KG1 (cell line): ENCODE measurements at regions not wholly inside any gene's neighbourhood (a gene's known extent, or its start where the extent isn't known, plus 50 kb on each side); places are given as distances from the start of the nearest gene placed in this dataset.
"Not testable (repeated sequence)": the region's sequence is repeated elsewhere in the genome, so short reads cannot be mapped to it uniquely, and the experiment has no call there.

Experiments used
- DNase-seq: peaks from one replicate; lab custom pipeline; 2025; lab: John Stamatoyannopoulos, UW

GRCh38 chr1:68782890-68783289, 286.0 kb upstream of the DEPDC1 start:
- DNase-seq, result no peak

- DNase-seq, result no peak
Measured at GRCh38 chr1:68785328-68785727, 288.4 kb upstream of the DEPDC1 start.

GRCh38 chr1:68788762-68789161, 291.9 kb upstream of the DEPDC1 start:
- no peak for DNase-seq

GRCh38 chr1:68791800-68792199, 294.9 kb upstream of the DEPDC1 start:
- no peak for DNase-seq

DNA sequence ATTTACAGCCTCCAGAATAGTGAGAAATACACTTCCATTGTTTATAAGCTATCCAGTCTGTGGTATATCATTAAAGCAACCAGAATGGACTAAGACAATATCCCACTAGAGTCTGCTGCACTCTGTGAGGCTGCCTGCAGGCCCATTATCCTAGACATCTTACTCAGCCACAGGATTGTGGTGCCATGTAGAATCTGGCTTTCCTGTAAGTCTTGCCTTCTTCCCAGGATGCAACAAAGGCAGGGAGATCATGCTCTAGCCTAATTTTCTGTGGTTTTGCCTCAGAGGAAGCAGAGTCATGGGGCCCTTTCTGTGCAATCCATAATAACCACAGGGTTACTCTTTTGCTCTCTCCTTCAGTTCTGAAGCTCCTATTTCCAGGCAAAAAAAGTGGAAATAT, 299.1 kb upstream of the DEPDC1 start:
- DNase-seq, result no peak

- DNase-seq, result no peak
Measured at GRCh38 chr1:68796888-68797287, 300.0 kb upstream of the DEPDC1 start.

DNA sequence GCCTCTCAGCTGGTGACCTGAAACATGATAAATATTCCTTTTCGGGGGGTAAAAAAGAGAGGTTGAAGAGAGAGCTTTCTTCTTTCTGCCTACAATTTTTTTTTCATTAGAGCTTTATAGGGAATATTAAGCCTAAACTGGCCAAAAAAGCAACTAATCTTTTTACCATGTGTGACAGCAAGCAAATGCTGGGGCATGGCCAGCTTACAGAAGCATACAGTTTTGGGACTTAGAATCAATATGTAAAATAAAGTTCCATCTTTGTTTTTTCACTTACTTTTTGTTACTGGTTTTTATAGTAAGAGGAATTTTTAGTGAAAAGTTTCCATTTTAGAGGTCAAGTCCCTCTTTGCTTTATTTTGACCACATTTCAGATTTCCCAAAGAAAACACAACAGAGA, 301.2 kb upstream of the DEPDC1 start:
- no peak for DNase-seq

DNA sequence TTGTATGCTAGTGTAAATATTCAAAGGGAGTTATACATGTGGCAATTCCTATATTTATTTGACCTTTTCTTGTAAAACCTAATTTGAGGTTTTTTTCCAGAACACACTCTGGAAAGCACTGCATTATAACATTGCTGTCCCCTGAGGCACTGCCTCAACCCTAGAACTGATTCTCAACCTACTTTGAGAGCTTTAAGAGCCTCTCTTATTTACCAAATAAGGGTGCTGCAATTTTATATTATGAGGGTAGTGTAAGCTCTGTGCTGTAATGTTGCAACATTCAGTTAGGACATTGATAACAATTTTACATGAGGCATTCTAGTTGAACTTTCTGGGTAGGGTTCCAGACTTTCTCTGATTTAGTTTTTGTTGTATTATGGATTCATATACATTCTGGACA, 302.2 kb upstream of the DEPDC1 start:
- no peak for DNase-seq

- DNase-seq, result no peak
Measured at GRCh38 chr1:68800182-68800581, 303.3 kb upstream of the DEPDC1 start.

- no peak for DNase-seq
Measured at GRCh38 chr1:68801440-68801839, 304.6 kb upstream of the DEPDC1 start.

GRCh38 chr1:68805097-68805641, 308.3 kb upstream of the DEPDC1 start:
- DNase-seq, result no peak

GRCh38 chr1:68808351-68808750, 311.5 kb upstream of the DEPDC1 start:
- no peak for DNase-seq

DNA sequence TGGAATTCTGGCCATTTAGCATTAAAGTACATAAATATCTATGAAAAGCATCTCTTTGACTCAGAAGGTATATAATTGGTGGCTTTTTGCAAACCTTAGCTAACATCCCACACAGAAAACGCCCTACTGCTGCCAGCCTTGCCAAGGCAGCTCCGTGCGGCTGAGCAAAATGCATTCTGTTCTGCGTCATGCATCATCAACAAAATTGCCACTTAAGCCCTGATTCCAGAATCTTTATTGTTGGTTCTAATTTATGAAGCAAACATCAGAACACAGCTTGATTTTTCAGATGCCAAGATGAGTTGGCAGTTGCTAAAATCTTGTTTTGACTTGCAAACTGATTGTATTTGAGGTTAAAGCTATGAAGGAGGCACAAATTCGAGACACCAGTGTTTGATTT, 314.9 kb upstream of the DEPDC1 start:
- DNase-seq, result no peak

- no peak for DNase-seq
Measured at GRCh38 chr1:68812333-68812732, 315.5 kb upstream of the DEPDC1 start.

DNA sequence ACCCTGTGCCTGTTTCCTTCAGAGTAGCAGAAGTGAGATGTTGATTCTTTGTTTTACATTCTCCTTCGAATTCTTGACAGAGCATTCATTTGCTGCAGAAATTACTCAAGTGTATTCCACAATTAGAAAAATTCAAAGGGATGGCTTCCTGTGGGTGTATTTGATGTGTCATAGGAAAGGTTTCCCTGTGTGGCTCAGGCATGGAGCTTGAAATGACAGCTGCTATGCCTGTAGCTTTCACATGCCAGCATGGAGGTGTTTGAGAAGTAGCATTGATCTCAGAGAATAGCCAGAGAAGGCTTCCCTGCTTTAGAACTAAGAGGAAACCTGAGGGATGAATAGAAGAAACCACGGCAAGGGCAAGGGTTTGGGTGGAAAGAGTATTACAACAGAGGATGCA, 317.2 kb upstream of the DEPDC1 start:
- no peak for DNase-seq

GRCh38 chr1:68815632-68816031, 318.8 kb upstream of the DEPDC1 start:
- DNase-seq, result no peak

DNA sequence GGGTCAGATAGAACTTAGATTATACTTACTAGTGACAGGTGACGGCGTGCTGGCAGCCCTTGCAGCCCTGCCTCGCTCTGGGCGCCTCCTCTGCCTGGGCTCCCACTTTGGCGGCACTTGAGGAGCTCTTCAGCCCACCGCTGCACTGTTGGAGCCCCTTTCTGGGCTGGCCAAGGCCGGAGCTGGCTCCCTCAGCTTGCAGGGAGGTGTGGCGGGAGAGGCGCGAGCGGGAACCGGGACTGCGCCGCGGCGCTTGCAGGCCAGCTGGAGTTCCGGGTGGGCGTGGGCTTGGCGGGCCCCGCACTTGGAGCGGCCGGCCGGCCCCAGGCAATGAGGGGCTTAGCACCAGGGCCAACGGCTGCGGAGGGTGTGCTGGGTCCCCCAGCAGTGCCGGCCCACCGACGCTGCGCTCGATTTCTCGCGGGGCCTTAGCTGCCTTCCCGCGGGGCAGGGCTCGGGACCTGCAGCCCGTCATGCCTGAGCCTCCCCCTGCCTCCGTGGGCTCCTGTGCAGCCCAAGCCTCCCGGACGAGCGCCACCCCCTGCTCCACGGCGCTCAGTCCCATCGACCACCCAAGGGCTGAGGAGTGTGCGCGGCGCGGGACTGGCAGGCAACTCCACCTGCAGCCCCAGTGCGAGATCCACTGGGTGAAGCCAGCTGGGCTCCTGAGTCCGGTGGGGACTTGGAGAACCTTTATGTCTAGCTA, 320.8 kb upstream of the DEPDC1 start:
- DNase-seq, result not testable (repeated sequence)

DNA sequence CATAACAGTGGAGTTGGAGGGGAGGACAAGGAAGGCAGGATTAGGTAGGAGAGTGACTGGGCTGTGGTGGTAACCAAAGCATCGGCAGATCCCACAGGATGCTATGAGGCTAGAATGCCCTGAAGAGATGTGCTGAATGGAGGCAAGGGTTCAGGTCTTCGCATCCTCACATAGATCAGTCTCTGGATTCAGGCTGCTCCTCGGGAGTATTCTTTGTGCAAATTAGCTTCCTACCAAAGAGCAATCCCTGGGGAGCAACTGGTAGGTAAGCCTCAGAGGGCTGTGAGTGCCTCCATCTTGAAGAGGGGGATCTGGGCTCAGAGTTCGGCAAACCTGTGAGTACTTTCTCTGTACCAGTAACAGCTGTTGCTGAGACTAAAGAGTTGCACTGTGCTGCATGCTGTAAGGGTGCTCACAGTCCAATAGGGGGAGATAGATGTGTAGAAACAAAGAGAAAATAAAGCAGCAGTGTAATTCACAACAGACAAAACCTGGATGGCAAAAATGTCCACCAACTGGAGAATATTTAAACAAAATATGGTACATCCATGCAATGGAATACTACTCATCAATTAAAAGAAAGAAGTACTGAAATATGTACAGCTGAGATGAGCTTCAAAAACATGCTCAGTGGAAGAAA, 322.4 kb upstream of the DEPDC1 start:
- no peak for DNase-seq

GRCh38 chr1:68820151-68820550, 323.3 kb upstream of the DEPDC1 start:
- DNase-seq, result no peak

- no peak for DNase-seq
Measured at GRCh38 chr1:68826836-68827235, 330.0 kb upstream of the DEPDC1 start.

GRCh38 chr1:68827261-68827660, 330.4 kb upstream of the DEPDC1 start:
- no peak for DNase-seq

GRCh38 chr1:68828013-68828412, 331.1 kb upstream of the DEPDC1 start:
- no peak for DNase-seq

GRCh38 chr1:68831281-68831680, 334.4 kb upstream of the DEPDC1 start:
- DNase-seq, result no peak

DNA sequence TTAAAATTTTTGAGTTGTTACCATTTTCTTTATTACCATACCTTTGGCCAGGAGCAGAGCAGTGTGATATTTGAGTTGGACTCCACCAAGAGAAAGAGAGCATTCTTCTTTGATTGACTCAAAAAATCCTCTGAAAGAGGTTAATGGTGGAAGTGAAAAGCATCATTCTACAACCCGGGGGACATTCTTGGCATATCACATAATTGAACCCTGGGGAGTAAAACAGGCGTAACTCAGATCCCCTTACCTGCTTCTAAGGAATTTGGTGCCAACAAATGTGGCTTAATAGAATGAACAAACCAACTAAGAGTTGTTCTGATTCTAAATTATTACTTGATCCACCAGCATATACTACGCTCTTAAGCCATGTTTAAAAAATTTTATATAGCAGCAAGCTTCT, 351.1 kb upstream of the DEPDC1 start:
- DNase-seq, result no peak
